MM.1S (cell line): ENCODE measurements at regions not wholly inside any gene's neighbourhood (a gene's known extent, or its start where the extent isn't known, plus 50 kb on each side); places are given as distances from the start of the nearest gene placed in this dataset.

Experiments
- DNase-seq: peaks from one replicate; pipeline ENCODE4 v3.0.0-alpha.2; 2015
- H2AFZ ChIP-seq: fragments of 300-600 bp; sonication (generic); 2 replicates; pipeline ENCODE4 v1.6.0; 2016; ENCODE audit warnings: antibody characterized with exemption, low read length
- H3F3A ChIP-seq: fragments of 300-600 bp; sonication (generic); 2 replicates; pipeline ENCODE4 v1.6.1; 2016; ENCODE audit warnings: mild to moderate bottlenecking, antibody characterized with exemption, low read length, moderate library complexity, mixed read lengths; ENCODE audit not compliant: insufficient read depth
- H3K27ac ChIP-seq: fragments of 300-600 bp; sonication (generic); 2 replicates; pipeline ENCODE4 v1.5.1; 2016; ENCODE audit warnings: mild to moderate bottlenecking, low read length
- H3K27me3 ChIP-seq: fragments of 300-600 bp; sonication (generic); replicated peaks from 2 replicates; pipeline ENCODE4 v1.6.0; 2016; ENCODE audit warnings: low read length; ENCODE audit not compliant: insufficient read depth
- H3K36me3 ChIP-seq: fragments of 300-600 bp; sonication (generic); replicated peaks from 2 replicates; pipeline ENCODE4 v1.6.1; 2016; ENCODE audit warnings: mild to moderate bottlenecking, low read length, mixed read lengths; ENCODE audit not compliant: insufficient read depth
- H3K4me1 ChIP-seq: fragments of 300-600 bp; sonication (generic); 2 replicates; pipeline ENCODE4 v1.6.1; 2016; ENCODE audit warnings: low read length, mixed read lengths
- H3K4me2 ChIP-seq: fragments of 300-600 bp; sonication (generic); 2 replicates; pipeline ENCODE4 v1.6.0; 2016; ENCODE audit warnings: low read depth, low read length
- H3K4me3 ChIP-seq: fragments of 300-600 bp; sonication (generic); 2 replicates; pipeline ENCODE4 v1.5.1; 2016; ENCODE audit warnings: low read length, mixed read lengths
- H3K79me2 ChIP-seq: fragments of 300-600 bp; sonication (generic); 2 replicates; pipeline ENCODE4 v1.6.1; 2016; ENCODE audit warnings: mixed run types, low read length, mixed read lengths
- H3K9ac ChIP-seq: fragments of 300-600 bp; sonication (generic); 2 replicates; pipeline ENCODE4 v1.6.1; 2016; ENCODE audit warnings: low read length, mixed read lengths
- H3K9me2 ChIP-seq: fragments of 300-600 bp; sonication (generic); replicated peaks from 2 replicates; pipeline ENCODE4 v1.6.1; 2016; ENCODE audit warnings: mild to moderate bottlenecking, low read length, mixed read lengths; ENCODE audit not compliant: insufficient read depth
- H3K9me3 ChIP-seq: fragments of 300-600 bp; sonication (generic); replicated peaks from 2 replicates; pipeline ENCODE4 v1.6.1; 2016; ENCODE audit warnings: mild to moderate bottlenecking, low read length, mixed read lengths; ENCODE audit not compliant: insufficient read depth
- H4K20me1 ChIP-seq: fragments of 300-600 bp; sonication (generic); 2 replicates; pipeline ENCODE4 v1.6.1; 2016; ENCODE audit warnings: mild to moderate bottlenecking, low read length, moderate library complexity, mixed read lengths; ENCODE audit not compliant: insufficient read depth
- EZH2 ChIP-seq: fragments of 300-600 bp; sonication (generic); optimal IDR thresholded peaks from 2 replicates; pipeline ENCODE3; 2017; ENCODE audit warnings: low read depth, mild to moderate bottlenecking, antibody characterized with exemption, low read length, mixed read lengths
- EZH2phosphoT487 ChIP-seq: fragments of 300-600 bp; sonication (generic); IDR thresholded peaks from 2 replicates; pipeline ENCODE4 v1.6.1; 2018; ENCODE audit warnings: antibody characterized with exemption, low read length
- TF ChIP-seq, protein P1 (sequence below): fragments of 300-600 bp; sonication (generic); IDR thresholded peaks from 2 replicates; pipeline ENCODE4 v1.5.1; 2016; ENCODE audit warnings: antibody characterized with exemption, low read length, mixed read lengths

- DNase-seq, result no peak
- Histone ChIP-seq H3K9me2 (no peaks in the 10 kb centered on the region), H3K4me1 (no peaks in the 10 kb centered on the region), H2AFZ (no peak overlapping the region), H3K27ac (no peak overlapping the region), H3K36me3 (no peaks in the 10 kb centered on the region), H3K9ac (no peak overlapping the region), H3K27me3 (no peaks in the 10 kb centered on the region), H3F3A (no peaks in the 10 kb centered on the region), H3K4me2 (no peak overlapping the region), H3K4me3 (no peak overlapping the region), H3K79me2 (no peaks in the 10 kb centered on the region), H4K20me1 (no peaks in the 10 kb centered on the region), H3K9me3 (no peaks in the 10 kb centered on the region)
- TF ChIP-seq EZH2, result no peak
- TF ChIP-seq EZH2phosphoT487, result no peak
- TF ChIP-seq, protein P1, sequence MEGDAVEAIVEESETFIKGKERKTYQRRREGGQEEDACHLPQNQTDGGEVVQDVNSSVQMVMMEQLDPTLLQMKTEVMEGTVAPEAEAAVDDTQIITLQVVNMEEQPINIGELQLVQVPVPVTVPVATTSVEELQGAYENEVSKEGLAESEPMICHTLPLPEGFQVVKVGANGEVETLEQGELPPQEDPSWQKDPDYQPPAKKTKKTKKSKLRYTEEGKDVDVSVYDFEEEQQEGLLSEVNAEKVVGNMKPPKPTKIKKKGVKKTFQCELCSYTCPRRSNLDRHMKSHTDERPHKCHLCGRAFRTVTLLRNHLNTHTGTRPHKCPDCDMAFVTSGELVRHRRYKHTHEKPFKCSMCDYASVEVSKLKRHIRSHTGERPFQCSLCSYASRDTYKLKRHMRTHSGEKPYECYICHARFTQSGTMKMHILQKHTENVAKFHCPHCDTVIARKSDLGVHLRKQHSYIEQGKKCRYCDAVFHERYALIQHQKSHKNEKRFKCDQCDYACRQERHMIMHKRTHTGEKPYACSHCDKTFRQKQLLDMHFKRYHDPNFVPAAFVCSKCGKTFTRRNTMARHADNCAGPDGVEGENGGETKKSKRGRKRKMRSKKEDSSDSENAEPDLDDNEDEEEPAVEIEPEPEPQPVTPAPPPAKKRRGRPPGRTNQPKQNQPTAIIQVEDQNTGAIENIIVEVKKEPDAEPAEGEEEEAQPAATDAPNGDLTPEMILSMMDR, result no peak
Measured at GRCh38 chr7:144975882-144976281, 140.0 kb upstream of the TPK1 start.

- Histone ChIP-seq H3K79me2 (no peaks in the 10 kb centered on the region), H3K9me3 (no peaks in the 10 kb centered on the region), H3K4me2 (no peak overlapping the region), H3K9me2 (no peaks in the 10 kb centered on the region), H3K4me3 (no peak overlapping the region), H4K20me1 (no peaks in the 10 kb centered on the region), H3K27ac (no peak overlapping the region), H3K9ac (no peak overlapping the region), H3K4me1 (no peaks in the 10 kb centered on the region), H3K36me3 (no peaks in the 10 kb centered on the region), H3F3A (no peaks in the 10 kb centered on the region), H2AFZ (no peak overlapping the region), H3K27me3 (no peaks in the 10 kb centered on the region)
- no peak for TF ChIP-seq EZH2phosphoT487
- TF ChIP-seq, protein P1, result no peak
- no peak for DNase-seq
Measured at GRCh38 chr7:144969787-144970186, 133.9 kb upstream of the TPK1 start.

GRCh38 chr7:144960763-144961162 lies 124.9 kb upstream of the TPK1 start:
- Histone ChIP-seq H3K4me2 (no peak overlapping the region), H4K20me1 (no peaks in the 10 kb centered on the region), H3K27ac (no peak overlapping the region), H3F3A (no peaks in the 10 kb centered on the region), H3K9ac (no peak overlapping the region), H3K4me1 (no peaks in the 10 kb centered on the region), H3K9me2 (no peaks in the 10 kb centered on the region), H3K36me3 (no peaks in the 10 kb centered on the region), H3K4me3 (no peak overlapping the region), H3K79me2 (no peaks in the 10 kb centered on the region), H2AFZ (no peak overlapping the region), H3K9me3 (no peaks in the 10 kb centered on the region), H3K27me3 (no peaks in the 10 kb centered on the region)
- TF ChIP-seq, protein P1, result no peak
- TF ChIP-seq EZH2phosphoT487 (no peak), EZH2 (no peak)
- no peak for DNase-seq
